ENCODE measurements at regions not wholly inside any gene's neighbourhood (a gene's known extent, or its start where the extent isn't known, plus 50 kb on each side); places are given as distances from the start of the nearest gene placed in this dataset.

GRCh38 chr3:21804330-21804729, 53.3 kb upstream of the ZNF385D start:
- POLR2A ChIA-PET, result no interaction called here
- BruUV-seq (replicated peaks), result no TSS peak
- H3K79me2 ChIP-seq (ENCODE audit: insufficient read depth, low read length), result no peaks in the 10 kb centered on the region
- no peak overlapping the region for H3K4me3 ChIP-seq (replicated peaks in 1 of 3; ENCODE audit: insufficient read depth in 1 of 3, low read depth in 2 of 3, low read length in 3 of 3)
- CTCF ChIA-PET (ENCODE audit: low intra/inter-chr PET ratio, low total read pairs), result no interaction called here
- no peak for ATAC-seq
- H3K36me3 ChIP-seq (replicated peaks in 1 of 2; ENCODE audit: control insufficient read depth in 1 of 2, insufficient read depth in 2 of 2, low read length in 2 of 2), result no peaks in the 10 kb centered on the region
- no peak overlapping the region for H3K4me2 ChIP-seq (ENCODE audit: low read depth, low read length)
- TF ChIP-seq ZNF615 (CRISPR knock-in tag; IDR thresholded peaks at IDR 0.05; ENCODE audit: borderline replicate concordance) (no peak), YY1 (IDR thresholded peaks at IDR 0.05; ENCODE audit: insufficient read depth, insufficient replicate concordance, low read depth, low read length) (no peak), TIGD3 (CRISPR knock-in tag; IDR thresholded peaks at IDR 0.05; ENCODE audit: borderline replicate concordance) (no peak), NFIB (CRISPR knock-in tag; IDR thresholded peaks at IDR 0.05; ENCODE audit: borderline replicate concordance) (no peak), MAFF (IDR thresholded peaks at IDR 0.05; ENCODE audit: low read depth, low read length) (no peak), SPEN (CRISPR knock-in tag; IDR thresholded peaks at IDR 0.05; ENCODE audit: low read depth) (no peak), IKZF1 (IDR thresholded peaks at IDR 0.05) (no peak), RBM22 (optimal IDR thresholded peaks at IDR 0.05; ENCODE audit: low read length) (no peak), ZNF687 (CRISPR knock-in tag; IDR thresholded peaks at IDR 0.05) (no peak), CCDC6 (CRISPR knock-in tag; IDR thresholded peaks at IDR 0.05) (no peak), DMTF1 (CRISPR knock-in tag; IDR thresholded peaks at IDR 0.05) (no peak), ZNF589 (CRISPR knock-in tag; conservative IDR thresholded peaks at IDR 0.05) (no peak), ZIK1 (CRISPR knock-in tag; IDR thresholded peaks at IDR 0.05; ENCODE audit: borderline replicate concordance, low read depth) (no peak)
- TF ChIP-seq, protein P1, sequence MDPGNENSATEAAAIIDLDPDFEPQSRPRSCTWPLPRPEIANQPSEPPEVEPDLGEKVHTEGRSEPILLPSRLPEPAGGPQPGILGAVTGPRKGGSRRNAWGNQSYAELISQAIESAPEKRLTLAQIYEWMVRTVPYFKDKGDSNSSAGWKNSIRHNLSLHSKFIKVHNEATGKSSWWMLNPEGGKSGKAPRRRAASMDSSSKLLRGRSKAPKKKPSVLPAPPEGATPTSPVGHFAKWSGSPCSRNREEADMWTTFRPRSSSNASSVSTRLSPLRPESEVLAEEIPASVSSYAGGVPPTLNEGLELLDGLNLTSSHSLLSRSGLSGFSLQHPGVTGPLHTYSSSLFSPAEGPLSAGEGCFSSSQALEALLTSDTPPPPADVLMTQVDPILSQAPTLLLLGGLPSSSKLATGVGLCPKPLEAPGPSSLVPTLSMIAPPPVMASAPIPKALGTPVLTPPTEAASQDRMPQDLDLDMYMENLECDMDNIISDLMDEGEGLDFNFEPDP (CRISPR knock-in tag; conservative IDR thresholded peaks at IDR 0.05), result no peak
- H3K27me3 ChIP-seq (ENCODE audit: control insufficient read depth in 1 of 2, insufficient read depth in 2 of 2, low read length in 2 of 2), result no peaks in the 10 kb centered on the region
- H3K9ac ChIP-seq (ENCODE audit: insufficient read depth, low read depth, low read length), result no peak overlapping the region
- no peaks in the 10 kb centered on the region for H4K20me1 ChIP-seq (ENCODE audit: insufficient read depth, low read length)
- H3K4me1 ChIP-seq (ENCODE audit: insufficient read depth, low read length), result no peaks in the 10 kb centered on the region
- in situ Hi-C loops (cut with HindIII; ENCODE audit: extremely low pct_ligation_motif_present, low pct_unique_long_range_greater_than_20kb), result no loop called here
- H2AFZ ChIP-seq (ENCODE audit: low read length), result no peak overlapping the region
- no peak for DNase-seq (ENCODE audit: low spot score)
- intact Hi-C loops (cut with micrococcal nuclease; ENCODE audit: unreplicated experiment), result no loop called here
- H3K9me3 ChIP-seq (ENCODE audit: low read length), result peaks cover 18% of the 10 kb centered on the region
- H3K27ac ChIP-seq (ENCODE audit: extremely low read length, insufficient read depth, low read length), result no peak overlapping the region
- WGBS (ENCODE audit: low lambda C conversion rate), result 3% methylated on average over 2 of the region's 2 CpGs
- FAIRE-seq, result no peak

All from HepG2 (cell line).